OCI-LY3 (cell line): ENCODE measurements at regions not wholly inside any gene's neighbourhood (a gene's known extent, or its start where the extent isn't known, plus 50 kb on each side); places are given as distances from the start of the nearest gene placed in this dataset.
A peak's percentile ranks its signal among the peaks of the same experiment; 100 is the strongest.

Source experiments
- H2AFZ ChIP-seq: fragments of 200-600, 300-600 bp; shearing (Covaris generic); 2 replicates; pipeline ENCODE4 v1.6.0; 2014; ENCODE audit warnings: antibody characterized with exemption, low read depth, low read length
- H3K27ac ChIP-seq: fragments of 200-600, 300-600 bp; sonication (generic); 2 replicates; pipeline ENCODE4 v1.5.1; 2014; ENCODE audit warnings: mild to moderate bottlenecking, low read length, moderate library complexity, mixed read lengths
- H3K27me3 ChIP-seq: fragments of 200-600, 300-600 bp; sonication (generic); 2 replicates; pipeline ENCODE4 v1.6.1; 2014; ENCODE audit warnings: low read depth, low read length, mixed read lengths
- H3K36me3 ChIP-seq: fragments of 200-600, 300-600 bp; sonication (generic); replicated peaks from 2 replicates; pipeline ENCODE3; 2014; ENCODE audit warnings: low read depth, low read length, mixed read lengths
- H3K4me1 ChIP-seq: fragments of 300-600, 200-600 bp; sonication (generic); 2 replicates; pipeline ENCODE4 v1.6.1; 2014; ENCODE audit warnings: low read length, mixed read lengths
- H3K4me2 ChIP-seq: fragments of 200-600, 300-600 bp; sonication (generic); 2 replicates; pipeline ENCODE4 v1.6.1; 2014; ENCODE audit warnings: low read length, mixed read lengths
- H3K4me3 ChIP-seq: fragments of 300-600, 200-600 bp; sonication (generic); 2 replicates; pipeline ENCODE4 v1.5.1; 2014; ENCODE audit warnings: antibody characterized with exemption, mild to moderate bottlenecking, low read length, moderate library complexity
- H3K79me2 ChIP-seq: fragments of 300-600, 200-600 bp; shearing (Covaris generic); 2 replicates; pipeline ENCODE4 v1.6.1; 2014; ENCODE audit warnings: mild to moderate bottlenecking, low read length, mixed read lengths
- H3K9ac ChIP-seq: fragments of 300-600, 200-600 bp; shearing (Covaris generic); 2 replicates; pipeline ENCODE4 v1.6.0; 2014; ENCODE audit warnings: mild to moderate bottlenecking, low read length, moderate library complexity
- H3K9me3 ChIP-seq: fragments of 200-600, 300-600 bp; shearing (Covaris generic); 2 replicates; pipeline ENCODE4 v1.6.1; 2014; ENCODE audit warnings: low read length, mixed read lengths; ENCODE audit not compliant: insufficient read depth
- H4K20me1 ChIP-seq: fragments of 200-600, 300-600 bp; sonication (generic); 2 replicates; pipeline ENCODE4 v1.6.1; 2016; ENCODE audit warnings: low read length, mixed read lengths; ENCODE audit not compliant: insufficient read depth
- CTCF ChIP-seq: fragments of 200-600, 300-600 bp; sonication (generic); IDR thresholded peaks from 2 replicates; pipeline ENCODE4 v1.5.1; 2014; ENCODE audit warnings: antibody characterized with exemption, low read length, low read depth
- EZH2phosphoT487 ChIP-seq: fragments of 200-600 bp; shearing (Covaris generic); IDR thresholded peaks from 2 replicates; pipeline ENCODE4 v1.6.1; 2018; ENCODE audit warnings: antibody characterized with exemption, mixed run types, low read depth

DNA sequence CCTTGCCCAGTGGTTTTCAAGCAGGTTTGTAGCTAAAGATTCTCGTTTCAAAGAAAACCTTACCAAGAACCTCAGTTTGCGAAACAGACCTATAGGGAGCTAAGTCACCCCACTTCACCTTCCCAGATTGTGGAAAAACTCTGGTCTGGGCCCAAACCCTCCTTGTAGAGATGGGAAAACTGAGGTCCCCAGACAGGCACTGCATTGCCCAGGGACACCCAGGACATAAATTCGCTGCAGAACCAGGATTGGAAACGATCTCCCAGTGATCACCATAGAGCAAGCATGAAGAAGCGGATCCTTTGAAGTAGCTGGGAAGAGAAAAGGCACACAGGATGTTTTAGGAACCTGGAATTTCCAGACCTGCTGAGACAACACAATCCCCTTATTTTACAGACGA is 85.6 kb upstream of the PIAS1 start:
- peak overlapping the region; percentile 99 for H2AFZ ChIP-seq
- peak overlapping the region; percentile 58 for H3K9ac ChIP-seq
- H3K27ac ChIP-seq: no peak overlapping the region
- peak overlapping the region; percentile 99 for H3K4me2 ChIP-seq
- peak overlapping the region; percentile 95 for H3K4me3 ChIP-seq
- H4K20me1 ChIP-seq: no peaks in the 10 kb centered on the region
- H3K79me2 ChIP-seq: no peaks in the 10 kb centered on the region
- no peaks in the 10 kb centered on the region for H3K36me3 ChIP-seq
- peaks cover 34% of the 10 kb centered on the region for H3K27me3 ChIP-seq
- no peak for TF ChIP-seq CTCF
- TF ChIP-seq EZH2phosphoT487: no peak
- no peaks in the 10 kb centered on the region for H3K9me3 ChIP-seq
- peaks cover 15% of the 10 kb centered on the region for H3K4me1 ChIP-seq

DNA sequence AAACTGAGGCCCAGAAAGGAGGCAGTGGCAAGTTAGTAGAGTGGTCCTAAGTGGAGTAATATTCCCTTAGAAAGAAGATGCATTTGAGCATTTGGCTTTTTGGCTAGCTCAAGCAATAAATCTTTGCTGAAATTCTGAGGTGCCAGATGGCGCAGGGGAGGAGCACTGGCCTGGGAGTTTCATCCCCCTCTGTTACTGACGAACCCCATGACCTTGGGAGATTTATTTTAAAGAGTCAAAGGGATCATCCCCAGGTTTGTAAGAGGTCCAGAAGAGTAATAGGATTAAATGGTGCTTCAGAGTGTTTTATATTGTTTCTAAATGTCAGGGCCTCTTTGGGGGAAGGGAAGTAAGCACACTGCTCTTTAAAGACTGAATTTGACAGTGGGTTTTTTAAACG is 85.1 kb upstream of the PIAS1 start:
- Histone ChIP-seq H3K4me3 (peak overlapping the region; percentile 95), H3K36me3 (no peaks in the 10 kb centered on the region), H3K79me2 (no peaks in the 10 kb centered on the region), H4K20me1 (no peaks in the 10 kb centered on the region), H3K9me3 (no peaks in the 10 kb centered on the region), H3K9ac (no peak overlapping the region), H3K27me3 (peaks cover 30% of the 10 kb centered on the region), H3K4me1 (peaks cover 15% of the 10 kb centered on the region), H3K27ac (no peak overlapping the region), H2AFZ (no peak overlapping the region), H3K4me2 (peak overlapping the region; percentile 99)
- no peak for TF ChIP-seq CTCF
- no peak for TF ChIP-seq EZH2phosphoT487

GRCh38 chr15:67969892-67970291 is 84.2 kb upstream of the PIAS1 start:
- no peak overlapping the region for H3K27ac ChIP-seq
- H2AFZ ChIP-seq: no peak overlapping the region
- TF ChIP-seq CTCF: no peak
- TF ChIP-seq EZH2phosphoT487: no peak
- no peaks in the 10 kb centered on the region for H4K20me1 ChIP-seq
- H3K36me3 ChIP-seq: no peaks in the 10 kb centered on the region
- no peak overlapping the region for H3K4me3 ChIP-seq
- H3K9me3 ChIP-seq: no peaks in the 10 kb centered on the region
- no peak overlapping the region for H3K9ac ChIP-seq
- H3K79me2 ChIP-seq: no peaks in the 10 kb centered on the region
- peaks cover 15% of the 10 kb centered on the region for H3K4me1 ChIP-seq
- H3K4me2 ChIP-seq: no peak overlapping the region
- peaks cover 22% of the 10 kb centered on the region for H3K27me3 ChIP-seq

- H3K27me3 ChIP-seq: peaks cover 11% of the 10 kb centered on the region
- TF ChIP-seq EZH2phosphoT487 (no peak), CTCF (no peak)
- no peak overlapping the region for H2AFZ ChIP-seq
- H3K4me1 ChIP-seq: peaks cover 15% of the 10 kb centered on the region
- H3K4me3 ChIP-seq: no peak overlapping the region
- no peak overlapping the region for H3K27ac ChIP-seq
- H3K9me3 ChIP-seq: no peaks in the 10 kb centered on the region
- H4K20me1 ChIP-seq: no peaks in the 10 kb centered on the region
- no peak overlapping the region for H3K4me2 ChIP-seq
- no peak overlapping the region for H3K9ac ChIP-seq
- no peaks in the 10 kb centered on the region for H3K79me2 ChIP-seq
- H3K36me3 ChIP-seq: no peaks in the 10 kb centered on the region
Observed at GRCh38 chr15:67972377-67972776, 81.7 kb upstream of the PIAS1 start.
